Caco-2 (cell line): ENCODE measurements at regions not wholly inside any gene's neighbourhood (a gene's known extent, or its start where the extent isn't known, plus 50 kb on each side); places are given as distances from the start of the nearest gene placed in this dataset.

Experiments
- BruUV-seq: library from RNA; stranded (reverse); fragments of 400-500 nt; replicated peaks from 2 replicates; lab custom pipeline; 2021; lab: Mats Ljungman, UMichigan
- CTCF ChIA-PET: fragments of 300-600 bp; sonication (Branson Sonifier 250); formaldehyde crosslinking; loops from one replicate; lab custom pipeline; 2022; ENCODE audit warnings: antibody characterized with exemption; lab: Charles Lee
- POLR2A ChIA-PET: fragments of 300-600 bp; sonication (Branson Sonifier 250); formaldehyde crosslinking; loops from one replicate; lab custom pipeline; 2022; ENCODE audit warnings: antibody characterized with exemption; lab: Charles Lee
- DNase-seq, 2 experiments: peaks; one replicate each; pipeline versions ENCODE4 v3.0.0 to v3.0.0-alpha.2; 2020 to 2022
- H3K27me3 ChIP-seq: replicated peaks from 2 replicates; pipeline ENCODE4 v1.6.0; 2011; ENCODE audit warnings: low read length; ENCODE audit not compliant: control insufficient read depth, insufficient read depth
- H3K36me3 ChIP-seq: 2 replicates; pipeline ENCODE4 v1.5.1; 2011; ENCODE audit warnings: low read length; ENCODE audit not compliant: control insufficient read depth, insufficient read depth
- H3K4me1 ChIP-seq: fragments of 250-450 bp; sonication (Bioruptor Pico); 2 replicates; pipeline ENCODE4 v1.5.1; 2020; ENCODE audit warnings: mild to moderate bottlenecking
- H3K4me3 ChIP-seq: 2 replicates; pipeline ENCODE4 v1.5.1; 2011; ENCODE audit warnings: low read depth, mild to moderate bottlenecking, control low read depth, low read length
- H3K9me3 ChIP-seq: fragments of 250-450 bp; sonication (Bioruptor Pico); 2 replicates; pipeline ENCODE4 v1.5.1; 2020; ENCODE audit warnings: mild to moderate bottlenecking, moderate library complexity
- H3K27ac Mint-ChIP-seq: one replicate; pipeline ENCODE4 v1.8.0; 2022; ENCODE audit warnings: mixed read lengths; ENCODE audit not compliant: unreplicated experiment
- H3K27me3 Mint-ChIP-seq: one replicate; pipeline ENCODE4 v1.8.0; 2022; ENCODE audit warnings: mixed read lengths; ENCODE audit not compliant: insufficient read depth, unreplicated experiment
- H3K36me3 Mint-ChIP-seq: one replicate; pipeline ENCODE4 v1.8.0; 2022; ENCODE audit warnings: mild to moderate bottlenecking, mixed read lengths; ENCODE audit not compliant: insufficient read depth, unreplicated experiment
- H3K4me1 Mint-ChIP-seq: one replicate; pipeline ENCODE4 v1.8.0; 2022; ENCODE audit warnings: low read depth, mixed read lengths; ENCODE audit not compliant: unreplicated experiment
- H3K4me3 Mint-ChIP-seq: one replicate; pipeline ENCODE4 v1.8.0; 2022; ENCODE audit warnings: mild to moderate bottlenecking, moderate library complexity, mixed read lengths; ENCODE audit not compliant: unreplicated experiment
- H3K9me3 Mint-ChIP-seq: one replicate; pipeline ENCODE4 v1.8.0; 2022; ENCODE audit warnings: mixed read lengths; ENCODE audit not compliant: unreplicated experiment
- CTCF ChIP-seq, 2 experiments: fragments of 200-600 bp in 1 of 2; IDR thresholded peaks; 1 replicate in 1 of 2; 2 replicates in 1 of 2; pipeline versions ENCODE4 v1.5.1 to v1.8.0; 2011 to 2022; ENCODE audit warnings: antibody characterized with exemption in 1 of 2, control low read depth in 1 of 2, inconsistent platforms in 1 of 2, low read depth in 1 of 2, low read length in 1 of 2, mild to moderate bottlenecking in 1 of 2, moderate library complexity in 1 of 2; ENCODE audit not compliant: insufficient read depth in 1 of 2, severe bottlenecking in 1 of 2, unreplicated experiment in 1 of 2
- intact Hi-C: fragments of 100-400 bp; cut with micrococcal nuclease; formaldehyde crosslinking; loops from one replicate; pipeline ENCODE4 v1.10.0; 2022; ENCODE audit not compliant: unreplicated experiment

GRCh38 chr22:34210301-34210700, 290.0 kb upstream of the LARGE1 start:
- peaks cover 32% of the 10 kb centered on the region for H3K9me3 Mint-ChIP-seq
- Histone ChIP-seq H3K4me1 (no peaks in the 10 kb centered on the region), H3K27me3 (no peaks in the 10 kb centered on the region), H3K9me3 (no peaks in the 10 kb centered on the region; the same call in 1 of the 2 replicates), H3K4me3 (no peak overlapping the region), H3K36me3 (no peaks in the 10 kb centered on the region)
- ChIA-PET POLR2A (no interaction called here), CTCF (no interaction called here)
- H3K4me3 Mint-ChIP-seq: no peak overlapping the region
- no peak for TF ChIP-seq CTCF (IDR thresholded peaks at IDR 0.05; ENCODE audit: insufficient read depth in 1 of 2, low read depth in 1 of 2, low read length in 1 of 2, severe bottlenecking in 1 of 2, unreplicated experiment in 1 of 2)
- intact Hi-C loops: no loop called here
- H3K27ac Mint-ChIP-seq: no peak overlapping the region
- DNase-seq: no peak
- no peaks in the 10 kb centered on the region for H3K27me3 Mint-ChIP-seq
- BruUV-seq: no TSS peak
- H3K36me3 Mint-ChIP-seq: no peaks in the 10 kb centered on the region
- H3K4me1 Mint-ChIP-seq: no peaks in the 10 kb centered on the region

GRCh38 chr22:34214372-34214771, 294.1 kb upstream of the LARGE1 start:
- no TSS peak for BruUV-seq
- no peaks in the 10 kb centered on the region for H3K36me3 ChIP-seq
- H3K4me3 ChIP-seq: no peak overlapping the region
- no peak overlapping the region for H3K4me3 Mint-ChIP-seq
- ChIA-PET POLR2A (no interaction called here), CTCF (no interaction called here)
- H3K27me3 Mint-ChIP-seq: no peaks in the 10 kb centered on the region
- DNase-seq: no peak
- no peaks in the 10 kb centered on the region; the same call in 1 of the 2 replicates for H3K9me3 ChIP-seq
- H3K4me1 ChIP-seq: no peaks in the 10 kb centered on the region
- H3K27ac Mint-ChIP-seq: no peak overlapping the region
- H3K27me3 ChIP-seq: no peaks in the 10 kb centered on the region
- no peaks in the 10 kb centered on the region for H3K36me3 Mint-ChIP-seq
- peaks cover 38% of the 10 kb centered on the region for H3K9me3 Mint-ChIP-seq
- intact Hi-C loops: no loop called here
- H3K4me1 Mint-ChIP-seq: no peaks in the 10 kb centered on the region
- TF ChIP-seq CTCF (IDR thresholded peaks at IDR 0.05; ENCODE audit: insufficient read depth in 1 of 2, low read depth in 1 of 2, low read length in 1 of 2, severe bottlenecking in 1 of 2, unreplicated experiment in 1 of 2): no peak

GRCh38 chr22:34225278-34225677, 305.0 kb upstream of the LARGE1 start:
- Mint-ChIP-seq H3K27me3 (peaks cover 19% of the 10 kb centered on the region), H3K4me3 (no peak overlapping the region), H3K27ac (no peak overlapping the region), H3K36me3 (no peaks in the 10 kb centered on the region), H3K4me1 (no peaks in the 10 kb centered on the region), H3K9me3 (no peaks in the 10 kb centered on the region)
- BruUV-seq: no TSS peak
- POLR2A ChIA-PET: no interaction called here
- no peak overlapping the region for H3K4me3 ChIP-seq
- no peaks in the 10 kb centered on the region for H3K36me3 ChIP-seq
- no peak for TF ChIP-seq CTCF (IDR thresholded peaks at IDR 0.05; ENCODE audit: insufficient read depth in 1 of 2, low read depth in 1 of 2, low read length in 1 of 2, severe bottlenecking in 1 of 2, unreplicated experiment in 1 of 2)
- no peak for DNase-seq
- CTCF ChIA-PET: no interaction called here
- intact Hi-C loops: no loop called here
- H3K4me1 ChIP-seq: no peaks in the 10 kb centered on the region
- H3K9me3 ChIP-seq: no peaks in the 10 kb centered on the region
- H3K27me3 ChIP-seq: no peaks in the 10 kb centered on the region
